GM12878 (cell line): ENCODE measurements at regions not wholly inside any gene's neighbourhood (a gene's known extent, or its start where the extent isn't known, plus 50 kb on each side); places are given as distances from the start of the nearest gene placed in this dataset.

ENCODE experiments used
- ATAC-seq: fragments of 200-7000 bp; cut with Tn5 transposase; 3 replicates; pipeline ENCODE4 v1.9.1; 2020; ENCODE audit warnings: mild to moderate bottlenecking, moderate library complexity
- BruUV-seq: library from RNA; stranded (reverse); fragments of 400-500 nt; replicated peaks from 2 replicates; lab custom pipeline; 2021; lab: Mats Ljungman, UMichigan
- CTCF ChIA-PET: fragments of 300-600 bp; sonication (Branson Sonifier 250); formaldehyde crosslinking; extraction: SDS; loops from one replicate; lab custom pipeline; 2021; ENCODE audit warnings: inconsistent platforms; lab: Yijun Ruan, JAX
- POLR2A ChIA-PET: fragments of 350-600 bp; formaldehyde crosslinking; extraction: SDS; loops from one replicate; lab custom pipeline; 2021; ENCODE audit warnings: inconsistent platforms; lab: Charles Lee
- RAD21 ChIA-PET: fragments of 300-600 bp; sonication (Branson Sonifier 250); formaldehyde crosslinking; loops from one replicate; lab custom pipeline; 2023; ENCODE audit warnings: antibody characterized with exemption; ENCODE audit not compliant: unreplicated experiment; lab: Charles Lee
- SMC1A ChIA-PET: fragments of 300-600 bp; sonication (Branson Sonifier 250); formaldehyde crosslinking; loops from one replicate; lab custom pipeline; 2023; ENCODE audit not compliant: unreplicated experiment, uncharacterized antibody; lab: Charles Lee
- DNase-seq: peaks from one replicate; pipeline ENCODE4 v3.0.0-alpha.2; 2011; ENCODE audit warnings: low read depth, low spot score
- FAIRE-seq: peaks from 3 replicates; lab custom pipeline; 2011; peaks lifted over from hg19 to GRCh38; lab: Jason Lieb, UNC
- H2AFZ ChIP-seq: 2 replicates; pipeline ENCODE4 v1.6.0; 2011; ENCODE audit warnings: low read depth, low read length, control low read depth; ENCODE audit not compliant: control insufficient read depth
- H3K27ac ChIP-seq: 2 replicates; pipeline ENCODE4 v1.5.1; 2011; ENCODE audit warnings: control low read depth; ENCODE audit not compliant: control insufficient read depth, insufficient read depth
- H3K27me3 ChIP-seq, 2 experiments: replicated peaks in 1 of 2; 2 replicates each; pipeline versions ENCODE4 v1.6.0 to v1.6.1; 2011; ENCODE audit warnings: low read length in 1 of 2; ENCODE audit not compliant: control insufficient read depth in 2 of 2, insufficient read depth in 2 of 2
- H3K36me3 ChIP-seq, 2 experiments: 2 replicates each; pipeline ENCODE4 v1.5.1; 2011; ENCODE audit warnings: low read length in 1 of 2; ENCODE audit not compliant: control insufficient read depth in 2 of 2, insufficient read depth in 2 of 2
- H3K4me1 ChIP-seq: 2 replicates; pipeline ENCODE4 v1.6.1; 2011; ENCODE audit warnings: mild to moderate bottlenecking, low read length, moderate library complexity, mixed read lengths; ENCODE audit not compliant: control insufficient read depth, insufficient read depth
- H3K4me2 ChIP-seq: 2 replicates; pipeline ENCODE4 v1.6.0; 2011; ENCODE audit warnings: control low read depth; ENCODE audit not compliant: control insufficient read depth, insufficient read depth
- H3K4me3 ChIP-seq: fragments of 200-600 bp; sonication (generic); 2 replicates; pipeline ENCODE4 v1.5.1; 2016
- H3K79me2 ChIP-seq: 2 replicates; pipeline ENCODE4 v1.6.0; 2011; ENCODE audit warnings: low read length; ENCODE audit not compliant: control insufficient read depth, insufficient read depth
- H3K9ac ChIP-seq: 2 replicates; pipeline ENCODE4 v1.8.0; 2011; ENCODE audit warnings: low read length, control low read depth, mixed read lengths; ENCODE audit not compliant: control insufficient read depth, insufficient read depth
- H3K9me3 ChIP-seq: replicated peaks from 3 replicates; pipeline ENCODE4 v1.5.1; 2011; ENCODE audit warnings: mild to moderate bottlenecking, low read length; ENCODE audit not compliant: control insufficient read depth, insufficient read depth
- H4K20me1 ChIP-seq: 2 replicates; pipeline ENCODE4 v1.6.0; 2011; ENCODE audit not compliant: control insufficient read depth, insufficient read depth
- EED ChIP-seq: sonication (generic); IDR thresholded peaks from 2 replicates; pipeline ENCODE4 v1.6.1; 2016; ENCODE audit warnings: antibody characterized with exemption, low read depth
- EGR1 ChIP-seq, 2 experiments: IDR thresholded peaks; 1 replicate in 1 of 2; 2 replicates in 1 of 2; pipeline ENCODE4 v1.6.1; 2011 to 2012; ENCODE audit warnings: low read depth in 2 of 2, low read length in 2 of 2, borderline replicate concordance in 1 of 2, mild to moderate bottlenecking in 1 of 2, moderate library complexity in 1 of 2
- IKZF1 ChIP-seq: fragments of 450-650 bp; conservative IDR thresholded peaks from 2 replicates; pipeline ENCODE4 v1.6.1; 2017; ENCODE audit warnings: antibody characterized with exemption, mild to moderate bottlenecking
- NR2C2 ChIP-seq: IDR thresholded peaks from 2 replicates; pipeline ENCODE4 v1.6.1; 2011; ENCODE audit warnings: borderline replicate concordance, low read depth; ENCODE audit not compliant: control insufficient read depth, insufficient read length
- RAD51 ChIP-seq: fragments of 450-650 bp; IDR thresholded peaks from 2 replicates; pipeline ENCODE4 v1.6.1; 2016; ENCODE audit warnings: moderate library complexity, mild to moderate bottlenecking, inconsistent platforms
- ZZZ3 ChIP-seq: IDR thresholded peaks from 2 replicates; pipeline ENCODE4 v1.6.1; 2011; ENCODE audit warnings: low read depth; ENCODE audit not compliant: control insufficient read depth, insufficient read length
- WGBS: methylation state at CpG from one replicate; pipeline ENCODE4 v1.1.6; 2016; ENCODE audit warnings: low lambda C conversion rate; ENCODE audit not compliant: insufficient replicate concordance, insufficient coverage; ENCODE audit errors: missing lambda C conversion rate; 5-methylcytosine and 5-hydroxymethylcytosine counted together
- in situ Hi-C: fragments of 300-500 bp; cut with MboI; formaldehyde crosslinking; loops from 9 replicates; pipeline ENCODE4 v1.14.3; 2018; ENCODE audit warnings: mixed read lengths
- intact Hi-C: fragments of 100-400 bp; cut with micrococcal nuclease; formaldehyde crosslinking; loops from one replicate; pipeline ENCODE4 v1.14.2; 2022; ENCODE audit not compliant: unreplicated experiment
- TF ChIP-seq, protein P1 (sequence below): fragments of 450-650 bp; IDR thresholded peaks from 2 replicates; pipeline ENCODE4 v1.6.1; 2017; ENCODE audit warnings: mild to moderate bottlenecking, low read depth, inconsistent platforms; ENCODE audit not compliant: poor library complexity, severe bottlenecking
- TF ChIP-seq, protein P2 (sequence below): IDR thresholded peaks from 2 replicates; pipeline ENCODE4 v1.6.1; 2012; ENCODE audit warnings: improper control_type of control experiment, low read depth, low read length; ENCODE audit not compliant: insufficient replicate concordance
- TF ChIP-seq, protein P3 (sequence below): IDR thresholded peaks from 2 replicates; pipeline ENCODE4 v1.6.1; 2012; ENCODE audit warnings: mild to moderate bottlenecking, low read depth, low read length

DNA sequence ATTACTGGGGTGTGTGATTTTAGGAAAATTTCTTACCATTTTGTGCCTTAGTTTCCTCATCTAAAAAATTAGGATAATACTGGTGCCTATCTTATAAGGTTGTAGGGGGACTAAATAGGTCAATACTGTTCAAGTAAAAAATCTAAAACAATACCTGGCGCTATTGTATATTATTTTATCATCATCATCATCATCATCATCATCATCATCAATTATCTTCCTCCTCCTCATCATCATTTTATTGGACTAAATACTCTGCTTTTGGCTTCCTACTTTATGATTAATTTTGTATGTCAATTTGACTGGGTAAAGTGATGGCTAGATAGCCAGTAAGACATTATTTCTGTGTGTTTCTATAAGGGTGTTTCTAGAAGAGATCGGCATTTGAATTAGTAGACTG lies 435.5 kb downstream of the DHX35 start (continued):
- TF ChIP-seq, protein P1, sequence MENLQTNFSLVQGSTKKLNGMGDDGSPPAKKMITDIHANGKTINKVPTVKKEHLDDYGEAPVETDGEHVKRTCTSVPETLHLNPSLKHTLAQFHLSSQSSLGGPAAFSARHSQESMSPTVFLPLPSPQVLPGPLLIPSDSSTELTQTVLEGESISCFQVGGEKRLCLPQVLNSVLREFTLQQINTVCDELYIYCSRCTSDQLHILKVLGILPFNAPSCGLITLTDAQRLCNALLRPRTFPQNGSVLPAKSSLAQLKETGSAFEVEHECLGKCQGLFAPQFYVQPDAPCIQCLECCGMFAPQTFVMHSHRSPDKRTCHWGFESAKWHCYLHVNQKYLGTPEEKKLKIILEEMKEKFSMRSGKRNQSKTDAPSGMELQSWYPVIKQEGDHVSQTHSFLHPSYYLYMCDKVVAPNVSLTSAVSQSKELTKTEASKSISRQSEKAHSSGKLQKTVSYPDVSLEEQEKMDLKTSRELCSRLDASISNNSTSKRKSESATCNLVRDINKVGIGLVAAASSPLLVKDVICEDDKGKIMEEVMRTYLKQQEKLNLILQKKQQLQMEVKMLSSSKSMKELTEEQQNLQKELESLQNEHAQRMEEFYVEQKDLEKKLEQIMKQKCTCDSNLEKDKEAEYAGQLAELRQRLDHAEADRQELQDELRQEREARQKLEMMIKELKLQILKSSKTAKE, result no peak

DNA sequence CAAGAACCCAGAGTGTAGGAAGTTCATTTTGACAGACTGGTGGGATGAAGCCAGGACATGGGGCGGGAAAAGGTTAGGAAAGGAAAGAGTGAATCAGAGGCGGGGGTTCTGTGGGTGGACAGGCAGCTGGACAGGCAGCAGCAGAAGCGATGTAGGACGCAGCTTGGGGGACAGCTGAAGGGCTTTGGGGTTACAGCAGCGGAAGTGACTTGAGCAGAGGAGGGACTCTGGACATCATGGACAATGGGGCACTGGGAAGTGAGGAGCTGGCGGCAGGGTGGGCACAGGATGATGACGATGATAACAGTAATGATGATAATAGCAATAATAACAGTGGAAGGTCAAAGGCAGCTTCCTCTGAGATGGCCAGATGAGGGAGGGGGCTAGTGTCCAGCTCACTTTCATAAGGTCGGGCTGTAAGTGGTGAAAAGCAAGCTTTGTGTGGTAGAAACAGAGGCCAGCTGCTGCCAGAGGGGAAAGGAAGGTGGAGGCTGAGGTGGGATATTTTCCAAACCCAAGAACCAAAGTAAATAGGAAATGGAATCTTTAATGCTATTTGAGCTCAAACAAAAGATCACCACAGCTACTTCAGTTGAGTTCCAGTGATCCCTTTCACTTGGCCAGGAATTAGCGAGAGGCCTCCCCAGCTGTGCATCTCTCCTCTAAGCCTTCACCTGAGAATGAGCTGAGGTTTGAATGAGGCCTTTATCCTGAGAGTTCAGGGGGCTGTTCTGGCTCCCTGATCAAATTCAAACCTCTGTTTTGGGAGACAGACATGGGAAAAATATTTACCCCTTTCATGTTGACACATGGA lies 433.5 kb downstream of the DHX35 start:
- no peak for FAIRE-seq
- no TSS peak for BruUV-seq
- 17% methylated on average over 9 of the region's 9 CpGs for WGBS

More for the DNA sequence above, 433.5 kb downstream of the DHX35 start:
- in situ Hi-C loops (no loop called here), intact Hi-C loops (no loop called here)
- Histone ChIP-seq H3K4me3 (no peak overlapping the region), H3K27me3 (no peaks in the 10 kb centered on the region; a peak in 2 of 4 replicates), H2AFZ (no peak overlapping the region), H3K9ac (no peak overlapping the region), H3K4me1 (no peaks in the 10 kb centered on the region), H3K79me2 (no peaks in the 10 kb centered on the region), H3K9me3 (no peaks in the 10 kb centered on the region), H3K36me3 (no peaks in the 10 kb centered on the region)
- DNase-seq, result no peak
- ChIA-PET RAD21 (interaction anchor here (0.6 to 1.3 kb wide), 2 partner anchors 36 to 106 kb away, joined by 3 to 4 read pairs; no protein-coding TSS in a partner anchor), POLR2A (interaction anchor here (0.9 kb wide), 1 partner anchor 54 kb away, joined by 4 read pairs; no protein-coding TSS in a partner anchor), CTCF (interaction anchor here (0.6 to 1.8 kb wide), 5 partner anchors 9 to 680 kb away, joined by 3 to 4 read pairs (median 3); no protein-coding TSS in a partner anchor)
- ATAC-seq, result no peak
- no peak for TF ChIP-seq ZZZ3
- TF ChIP-seq IKZF1, result no peak
- no peak for TF ChIP-seq NR2C2
- TF ChIP-seq EGR1 (IDR thresholded peaks at IDR 0.05; ENCODE audit: borderline replicate concordance in 1 of 2, low read depth in 2 of 2, low read length in 2 of 2), result no peak
- TF ChIP-seq, protein P2, sequence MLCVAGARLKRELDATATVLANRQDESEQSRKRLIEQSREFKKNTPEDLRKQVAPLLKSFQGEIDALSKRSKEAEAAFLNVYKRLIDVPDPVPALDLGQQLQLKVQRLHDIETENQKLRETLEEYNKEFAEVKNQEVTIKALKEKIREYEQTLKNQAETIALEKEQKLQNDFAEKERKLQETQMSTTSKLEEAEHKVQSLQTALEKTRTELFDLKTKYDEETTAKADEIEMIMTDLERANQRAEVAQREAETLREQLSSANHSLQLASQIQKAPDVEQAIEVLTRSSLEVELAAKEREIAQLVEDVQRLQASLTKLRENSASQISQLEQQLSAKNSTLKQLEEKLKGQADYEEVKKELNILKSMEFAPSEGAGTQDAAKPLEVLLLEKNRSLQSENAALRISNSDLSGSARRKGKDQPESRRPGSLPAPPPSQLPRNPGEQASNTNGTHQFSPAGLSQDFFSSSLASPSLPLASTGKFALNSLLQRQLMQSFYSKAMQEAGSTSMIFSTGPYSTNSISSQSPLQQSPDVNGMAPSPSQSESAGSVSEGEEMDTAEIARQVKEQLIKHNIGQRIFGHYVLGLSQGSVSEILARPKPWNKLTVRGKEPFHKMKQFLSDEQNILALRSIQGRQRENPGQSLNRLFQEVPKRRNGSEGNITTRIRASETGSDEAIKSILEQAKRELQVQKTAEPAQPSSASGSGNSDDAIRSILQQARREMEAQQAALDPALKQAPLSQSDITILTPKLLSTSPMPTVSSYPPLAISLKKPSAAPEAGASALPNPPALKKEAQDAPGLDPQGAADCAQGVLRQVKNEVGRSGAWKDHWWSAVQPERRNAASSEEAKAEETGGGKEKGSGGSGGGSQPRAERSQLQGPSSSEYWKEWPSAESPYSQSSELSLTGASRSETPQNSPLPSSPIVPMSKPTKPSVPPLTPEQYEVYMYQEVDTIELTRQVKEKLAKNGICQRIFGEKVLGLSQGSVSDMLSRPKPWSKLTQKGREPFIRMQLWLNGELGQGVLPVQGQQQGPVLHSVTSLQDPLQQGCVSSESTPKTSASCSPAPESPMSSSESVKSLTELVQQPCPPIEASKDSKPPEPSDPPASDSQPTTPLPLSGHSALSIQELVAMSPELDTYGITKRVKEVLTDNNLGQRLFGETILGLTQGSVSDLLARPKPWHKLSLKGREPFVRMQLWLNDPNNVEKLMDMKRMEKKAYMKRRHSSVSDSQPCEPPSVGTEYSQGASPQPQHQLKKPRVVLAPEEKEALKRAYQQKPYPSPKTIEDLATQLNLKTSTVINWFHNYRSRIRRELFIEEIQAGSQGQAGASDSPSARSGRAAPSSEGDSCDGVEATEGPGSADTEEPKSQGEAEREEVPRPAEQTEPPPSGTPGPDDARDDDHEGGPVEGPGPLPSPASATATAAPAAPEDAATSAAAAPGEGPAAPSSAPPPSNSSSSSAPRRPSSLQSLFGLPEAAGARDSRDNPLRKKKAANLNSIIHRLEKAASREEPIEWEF, result no peak
- TF ChIP-seq, protein P3, sequence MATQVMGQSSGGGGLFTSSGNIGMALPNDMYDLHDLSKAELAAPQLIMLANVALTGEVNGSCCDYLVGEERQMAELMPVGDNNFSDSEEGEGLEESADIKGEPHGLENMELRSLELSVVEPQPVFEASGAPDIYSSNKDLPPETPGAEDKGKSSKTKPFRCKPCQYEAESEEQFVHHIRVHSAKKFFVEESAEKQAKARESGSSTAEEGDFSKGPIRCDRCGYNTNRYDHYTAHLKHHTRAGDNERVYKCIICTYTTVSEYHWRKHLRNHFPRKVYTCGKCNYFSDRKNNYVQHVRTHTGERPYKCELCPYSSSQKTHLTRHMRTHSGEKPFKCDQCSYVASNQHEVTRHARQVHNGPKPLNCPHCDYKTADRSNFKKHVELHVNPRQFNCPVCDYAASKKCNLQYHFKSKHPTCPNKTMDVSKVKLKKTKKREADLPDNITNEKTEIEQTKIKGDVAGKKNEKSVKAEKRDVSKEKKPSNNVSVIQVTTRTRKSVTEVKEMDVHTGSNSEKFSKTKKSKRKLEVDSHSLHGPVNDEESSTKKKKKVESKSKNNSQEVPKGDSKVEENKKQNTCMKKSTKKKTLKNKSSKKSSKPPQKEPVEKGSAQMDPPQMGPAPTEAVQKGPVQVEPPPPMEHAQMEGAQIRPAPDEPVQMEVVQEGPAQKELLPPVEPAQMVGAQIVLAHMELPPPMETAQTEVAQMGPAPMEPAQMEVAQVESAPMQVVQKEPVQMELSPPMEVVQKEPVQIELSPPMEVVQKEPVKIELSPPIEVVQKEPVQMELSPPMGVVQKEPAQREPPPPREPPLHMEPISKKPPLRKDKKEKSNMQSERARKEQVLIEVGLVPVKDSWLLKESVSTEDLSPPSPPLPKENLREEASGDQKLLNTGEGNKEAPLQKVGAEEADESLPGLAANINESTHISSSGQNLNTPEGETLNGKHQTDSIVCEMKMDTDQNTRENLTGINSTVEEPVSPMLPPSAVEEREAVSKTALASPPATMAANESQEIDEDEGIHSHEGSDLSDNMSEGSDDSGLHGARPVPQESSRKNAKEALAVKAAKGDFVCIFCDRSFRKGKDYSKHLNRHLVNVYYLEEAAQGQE, result no peak
- no peak for TF ChIP-seq RAD51
- TF ChIP-seq EED, result no peak
- TF ChIP-seq, all 136 proteins: peak for 0
- no peak overlapping the region for H3K4me2 ChIP-seq
- no peaks in the 10 kb centered on the region for H4K20me1 ChIP-seq
- SMC1A ChIA-PET, result interaction anchor here (0.7 to 1.3 kb wide), 3 partner anchors 10 to 478 kb away, joined by 3 to 4 read pairs (median 3); no protein-coding TSS in a partner anchor
- H3K27ac ChIP-seq, result no peak overlapping the region
